ENCODE measurements at regions not wholly inside any gene's neighbourhood (a gene's known extent, or its start where the extent isn't known, plus 50 kb on each side); places are given as distances from the start of the nearest gene placed in this dataset.

DNA sequence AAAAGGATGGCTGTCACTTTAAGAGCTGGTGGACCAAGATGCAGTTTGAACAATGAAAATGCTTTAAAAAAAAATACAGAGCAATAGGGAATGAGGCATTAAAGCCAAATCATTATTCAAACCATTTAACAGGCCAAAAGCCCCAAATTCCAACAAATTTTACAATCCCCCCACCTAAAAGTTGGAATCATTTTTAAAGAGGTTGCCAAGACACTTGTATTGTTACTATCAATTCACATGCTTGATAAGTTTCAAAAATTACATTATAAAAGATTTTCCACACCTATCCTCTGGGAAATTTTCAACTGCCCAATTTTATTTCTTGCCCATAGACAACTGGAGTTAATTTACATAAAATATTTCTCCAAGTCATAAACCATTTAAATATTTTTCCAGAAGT lies 192.3 kb upstream of the ARHGEF26 start:
- TF ChIP-seq, protein P1, sequence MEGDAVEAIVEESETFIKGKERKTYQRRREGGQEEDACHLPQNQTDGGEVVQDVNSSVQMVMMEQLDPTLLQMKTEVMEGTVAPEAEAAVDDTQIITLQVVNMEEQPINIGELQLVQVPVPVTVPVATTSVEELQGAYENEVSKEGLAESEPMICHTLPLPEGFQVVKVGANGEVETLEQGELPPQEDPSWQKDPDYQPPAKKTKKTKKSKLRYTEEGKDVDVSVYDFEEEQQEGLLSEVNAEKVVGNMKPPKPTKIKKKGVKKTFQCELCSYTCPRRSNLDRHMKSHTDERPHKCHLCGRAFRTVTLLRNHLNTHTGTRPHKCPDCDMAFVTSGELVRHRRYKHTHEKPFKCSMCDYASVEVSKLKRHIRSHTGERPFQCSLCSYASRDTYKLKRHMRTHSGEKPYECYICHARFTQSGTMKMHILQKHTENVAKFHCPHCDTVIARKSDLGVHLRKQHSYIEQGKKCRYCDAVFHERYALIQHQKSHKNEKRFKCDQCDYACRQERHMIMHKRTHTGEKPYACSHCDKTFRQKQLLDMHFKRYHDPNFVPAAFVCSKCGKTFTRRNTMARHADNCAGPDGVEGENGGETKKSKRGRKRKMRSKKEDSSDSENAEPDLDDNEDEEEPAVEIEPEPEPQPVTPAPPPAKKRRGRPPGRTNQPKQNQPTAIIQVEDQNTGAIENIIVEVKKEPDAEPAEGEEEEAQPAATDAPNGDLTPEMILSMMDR (IDR thresholded peaks at IDR 0.05 in 2 of 3, conservative IDR thresholded peaks at IDR 0.05 in 1 of 3; ENCODE audit: control insufficient read depth in 2 of 3, extremely low read depth in 1 of 3, insufficient read depth in 1 of 3, low read depth in 3 of 3, low read length in 3 of 3), result no peak
- TF ChIP-seq ZNF274 (IDR thresholded peaks at IDR 0.05; ENCODE audit: insufficient read depth, insufficient read length) (no peak), SP1 (IDR thresholded peaks at IDR 0.05; ENCODE audit: low read depth, low read length) (no peak), FOS (IDR thresholded peaks at IDR 0.05; ENCODE audit: borderline replicate concordance, extremely low read depth, insufficient read length) (no peak), SREBF1 (IDR thresholded peaks at IDR 0.05; ENCODE audit: low read length) (no peak), RCOR1 (conservative IDR thresholded peaks at IDR 0.05; ENCODE audit: low read depth, low read length) (no peak), RBBP5 (conservative IDR thresholded peaks at IDR 0.05) (no peak), SMC3 (IDR thresholded peaks at IDR 0.05; ENCODE audit: borderline replicate concordance, low read length) (no peak)
- TF ChIP-seq, protein P2, sequence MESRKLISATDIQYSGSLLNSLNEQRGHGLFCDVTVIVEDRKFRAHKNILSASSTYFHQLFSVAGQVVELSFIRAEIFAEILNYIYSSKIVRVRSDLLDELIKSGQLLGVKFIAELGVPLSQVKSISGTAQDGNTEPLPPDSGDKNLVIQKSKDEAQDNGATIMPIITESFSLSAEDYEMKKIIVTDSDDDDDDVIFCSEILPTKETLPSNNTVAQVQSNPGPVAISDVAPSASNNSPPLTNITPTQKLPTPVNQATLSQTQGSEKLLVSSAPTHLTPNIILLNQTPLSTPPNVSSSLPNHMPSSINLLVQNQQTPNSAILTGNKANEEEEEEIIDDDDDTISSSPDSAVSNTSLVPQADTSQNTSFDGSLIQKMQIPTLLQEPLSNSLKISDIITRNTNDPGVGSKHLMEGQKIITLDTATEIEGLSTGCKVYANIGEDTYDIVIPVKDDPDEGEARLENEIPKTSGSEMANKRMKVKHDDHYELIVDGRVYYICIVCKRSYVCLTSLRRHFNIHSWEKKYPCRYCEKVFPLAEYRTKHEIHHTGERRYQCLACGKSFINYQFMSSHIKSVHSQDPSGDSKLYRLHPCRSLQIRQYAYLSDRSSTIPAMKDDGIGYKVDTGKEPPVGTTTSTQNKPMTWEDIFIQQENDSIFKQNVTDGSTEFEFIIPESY (IDR thresholded peaks at IDR 0.05), result no peak
- TF ChIP-seq, protein P3, sequence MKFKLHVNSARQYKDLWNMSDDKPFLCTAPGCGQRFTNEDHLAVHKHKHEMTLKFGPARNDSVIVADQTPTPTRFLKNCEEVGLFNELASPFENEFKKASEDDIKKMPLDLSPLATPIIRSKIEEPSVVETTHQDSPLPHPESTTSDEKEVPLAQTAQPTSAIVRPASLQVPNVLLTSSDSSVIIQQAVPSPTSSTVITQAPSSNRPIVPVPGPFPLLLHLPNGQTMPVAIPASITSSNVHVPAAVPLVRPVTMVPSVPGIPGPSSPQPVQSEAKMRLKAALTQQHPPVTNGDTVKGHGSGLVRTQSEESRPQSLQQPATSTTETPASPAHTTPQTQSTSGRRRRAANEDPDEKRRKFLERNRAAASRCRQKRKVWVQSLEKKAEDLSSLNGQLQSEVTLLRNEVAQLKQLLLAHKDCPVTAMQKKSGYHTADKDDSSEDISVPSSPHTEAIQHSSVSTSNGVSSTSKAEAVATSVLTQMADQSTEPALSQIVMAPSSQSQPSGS (IDR thresholded peaks at IDR 0.05; ENCODE audit: low read length), result no peak

Data from GM12878 (cell line).